BLaER1 (cell line): ENCODE measurements at regions not wholly inside any gene's neighbourhood (a gene's known extent, or its start where the extent isn't known, plus 50 kb on each side); places are given as distances from the start of the nearest gene placed in this dataset.
"Not testable (repeated sequence)": the region's sequence is repeated elsewhere in the genome, so short reads cannot be mapped to it uniquely, and the experiment has no call there.

Experiments
- H3K27ac ChIP-seq: shearing (Covaris generic); formaldehyde crosslinking; 2 replicates; pipeline ENCODE4 v1.8.1; 2022
- H3K27me3 ChIP-seq: shearing (Covaris generic); formaldehyde crosslinking; 2 replicates; pipeline ENCODE4 v1.8.1; 2022
- H3K36me3 ChIP-seq: shearing (Covaris generic); formaldehyde crosslinking; 2 replicates; pipeline ENCODE4 v1.8.1; 2022
- H3K4me1 ChIP-seq: shearing (Covaris generic); formaldehyde crosslinking; 2 replicates; pipeline ENCODE4 v1.8.1; 2022
- H3K4me2 ChIP-seq: shearing (Covaris generic); formaldehyde crosslinking; 2 replicates; pipeline ENCODE4 v1.8.1; 2022
- H3K4me3 ChIP-seq: shearing (Covaris generic); formaldehyde crosslinking; 2 replicates; pipeline ENCODE4 v1.8.1; 2022
- H3K9ac ChIP-seq: shearing (Covaris generic); formaldehyde crosslinking; 2 replicates; pipeline ENCODE4 v1.8.1; 2022
- H3K9me3 ChIP-seq: shearing (Covaris generic); formaldehyde crosslinking; 2 replicates; pipeline ENCODE4 v1.8.1; 2022
- H4K20me1 ChIP-seq: shearing (Covaris generic); formaldehyde crosslinking; 2 replicates; pipeline ENCODE4 v1.8.1; 2022
- Cebpa-rat ChIP-seq: shearing (Covaris generic); IDR thresholded peaks from 2 replicates; pipeline ENCODE4 v1.8.1; 2022

DNA sequence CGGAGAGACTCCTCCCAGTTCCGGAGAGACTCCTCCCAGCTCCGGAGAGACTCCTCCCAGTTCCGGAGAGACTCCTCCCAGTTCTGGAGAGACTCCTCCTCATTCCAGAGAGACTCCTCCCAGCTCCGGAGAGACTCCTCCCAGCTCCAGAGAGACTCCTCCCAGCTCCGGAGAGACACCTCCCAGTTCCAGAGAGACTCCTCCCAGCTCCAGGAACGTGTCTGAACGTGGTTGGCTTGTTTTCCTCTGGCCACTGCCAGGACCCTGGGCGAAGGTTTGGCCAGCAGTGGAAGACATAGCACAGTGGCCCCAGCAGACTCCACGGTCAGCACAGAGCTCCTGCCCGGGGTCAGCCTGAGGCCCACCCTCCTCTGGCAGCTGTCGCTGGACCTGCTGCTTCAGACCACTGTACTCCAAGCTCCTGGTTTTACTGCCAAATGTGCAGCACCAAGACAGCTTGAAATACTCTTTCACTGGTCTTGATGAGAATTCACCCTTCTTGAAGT lies 122.3 kb upstream of the AFDN start:
- no peak overlapping the region for H3K27ac ChIP-seq

GRCh38 chr6:167705211-167705750 lies 121.4 kb upstream of the AFDN start:
- H3K27me3 ChIP-seq, result peaks cover 34% of the 10 kb centered on the region
- H3K9me3 ChIP-seq, result no peaks in the 10 kb centered on the region
- no peaks in the 10 kb centered on the region for H3K36me3 ChIP-seq
- no peak overlapping the region for H3K9ac ChIP-seq
- H3K4me3 ChIP-seq, result no peak overlapping the region
- no peak for TF ChIP-seq Cebpa-rat
- peaks cover 75% of the 10 kb centered on the region for H3K4me1 ChIP-seq
- H4K20me1 ChIP-seq, result peaks cover 10% of the 10 kb centered on the region; the same call in 1 of the 2 replicates
- no peak overlapping the region for H3K27ac ChIP-seq
- peak overlapping the region; percentile 75 for H3K4me2 ChIP-seq

More for the DNA sequence above, 122.3 kb upstream of the AFDN start:
- peaks cover 34% of the 10 kb centered on the region for H3K27me3 ChIP-seq
- H3K4me2 ChIP-seq, result peak overlapping the region; percentile 75
- no peaks in the 10 kb centered on the region for H3K9me3 ChIP-seq
- no peak overlapping the region for H3K4me3 ChIP-seq
- no peak overlapping the region for H3K9ac ChIP-seq
- peaks cover 83% of the 10 kb centered on the region for H3K4me1 ChIP-seq
- H4K20me1 ChIP-seq, result peaks cover 10% of the 10 kb centered on the region; the same call in 1 of the 2 replicates
- H3K36me3 ChIP-seq, result no peaks in the 10 kb centered on the region
- TF ChIP-seq Cebpa-rat, result no peak

DNA sequence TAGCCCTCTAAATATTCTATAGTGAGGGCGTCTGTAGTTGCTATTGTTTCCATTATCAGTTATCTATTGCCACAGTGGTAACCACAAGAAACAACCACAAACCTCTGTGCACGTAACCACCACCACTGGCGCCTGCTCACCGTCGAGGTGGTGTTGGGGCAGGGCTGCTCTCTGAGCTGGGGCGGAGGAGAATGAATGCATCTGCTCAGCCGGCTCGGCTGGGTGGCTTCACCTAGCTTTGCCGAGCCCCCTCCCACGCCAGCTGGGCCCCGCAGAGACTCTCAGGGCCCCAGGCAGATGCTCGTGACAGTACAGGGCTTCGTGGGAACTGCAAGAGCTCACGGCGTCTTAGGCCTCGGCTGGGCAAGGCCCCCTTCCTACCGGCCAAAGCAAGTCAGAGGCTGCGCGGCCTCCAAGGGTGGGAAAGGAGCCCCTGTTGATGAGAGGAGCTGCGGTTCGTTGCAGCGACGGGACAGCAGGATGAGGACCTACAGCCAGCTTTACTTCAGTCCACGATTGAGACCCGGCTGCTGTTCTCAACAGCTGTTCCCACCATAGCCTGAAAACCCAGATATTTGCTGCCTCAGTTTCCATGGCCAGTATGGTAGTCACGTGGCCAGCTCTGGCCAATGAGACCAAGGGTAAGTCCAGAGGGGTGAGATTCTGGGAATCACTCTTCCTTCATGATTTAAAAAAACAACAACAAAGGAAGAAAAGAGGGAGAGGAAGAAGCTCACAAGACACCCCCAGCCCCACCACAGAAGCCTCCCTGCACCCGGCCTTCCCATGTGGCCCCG lies 120.2 kb upstream of the AFDN start:
- no peak for TF ChIP-seq Cebpa-rat
- no peaks in the 10 kb centered on the region for H3K36me3 ChIP-seq
- H4K20me1 ChIP-seq, result peaks cover 10% of the 10 kb centered on the region; the same call in 1 of the 2 replicates
- H3K4me2 ChIP-seq, result peak overlapping the region; percentile 75
- H3K27ac ChIP-seq, result no peak overlapping the region
- H3K9me3 ChIP-seq, result no peaks in the 10 kb centered on the region
- peaks cover 63% of the 10 kb centered on the region for H3K4me1 ChIP-seq
- H3K4me3 ChIP-seq, result no peak overlapping the region
- peaks cover 34% of the 10 kb centered on the region for H3K27me3 ChIP-seq
- H3K9ac ChIP-seq, result no peak overlapping the region

- Histone ChIP-seq H3K4me2 (no peak overlapping the region), H3K9me3 (no peaks in the 10 kb centered on the region), H3K36me3 (no peaks in the 10 kb centered on the region), H3K27ac (no peak overlapping the region), H3K4me1 (peaks cover 64% of the 10 kb centered on the region), H3K27me3 (peaks cover 34% of the 10 kb centered on the region), H4K20me1 (peaks cover 10% of the 10 kb centered on the region; the same call in 1 of the 2 replicates), H3K9ac (no peak overlapping the region), H3K4me3 (no peak overlapping the region)
- no peak for TF ChIP-seq Cebpa-rat
Observed at GRCh38 chr6:167707686-167708500, 118.8 kb upstream of the AFDN start.

DNA sequence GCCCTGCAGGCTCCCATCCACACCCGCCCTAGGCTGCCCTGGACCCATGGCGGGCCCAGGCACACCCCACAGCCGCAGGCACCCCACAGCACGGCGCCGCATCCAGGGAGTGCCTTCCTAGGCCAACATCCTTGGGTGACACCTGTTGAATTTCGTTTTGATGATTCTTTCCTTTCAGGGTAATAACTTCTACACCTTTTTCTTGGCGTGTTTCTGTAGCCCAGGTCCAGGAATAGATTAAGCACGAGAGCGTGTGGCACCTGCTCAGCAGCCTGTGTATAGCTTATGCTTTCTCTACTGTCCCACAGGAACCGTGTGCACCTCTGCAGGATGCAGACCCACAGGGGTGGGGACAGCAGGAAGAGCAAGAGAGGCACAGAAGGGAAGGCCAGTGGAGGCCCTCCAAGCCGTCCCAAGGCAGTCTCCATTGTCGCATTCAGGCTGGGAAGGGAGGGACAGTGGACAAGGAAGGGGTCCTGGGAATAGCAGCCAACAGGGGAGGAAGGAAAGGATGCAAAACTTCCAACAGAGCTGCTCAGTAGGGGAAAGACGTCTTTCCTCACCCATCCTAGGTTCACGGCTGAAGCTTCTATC lies 118.1 kb upstream of the AFDN start:
- H3K27ac ChIP-seq, result no peak overlapping the region
- H3K4me2 ChIP-seq, result peak overlapping the region; percentile 27; the same call in 1 of the 2 replicates
- no peak overlapping the region for H3K9ac ChIP-seq
- no peaks in the 10 kb centered on the region for H3K36me3 ChIP-seq
- no peaks in the 10 kb centered on the region for H3K9me3 ChIP-seq
- H3K4me3 ChIP-seq, result no peak overlapping the region
- peaks cover 67% of the 10 kb centered on the region for H3K4me1 ChIP-seq
- H4K20me1 ChIP-seq, result peaks cover 10% of the 10 kb centered on the region; the same call in 1 of the 2 replicates
- no peak for TF ChIP-seq Cebpa-rat
- H3K27me3 ChIP-seq, result peaks cover 34% of the 10 kb centered on the region

DNA sequence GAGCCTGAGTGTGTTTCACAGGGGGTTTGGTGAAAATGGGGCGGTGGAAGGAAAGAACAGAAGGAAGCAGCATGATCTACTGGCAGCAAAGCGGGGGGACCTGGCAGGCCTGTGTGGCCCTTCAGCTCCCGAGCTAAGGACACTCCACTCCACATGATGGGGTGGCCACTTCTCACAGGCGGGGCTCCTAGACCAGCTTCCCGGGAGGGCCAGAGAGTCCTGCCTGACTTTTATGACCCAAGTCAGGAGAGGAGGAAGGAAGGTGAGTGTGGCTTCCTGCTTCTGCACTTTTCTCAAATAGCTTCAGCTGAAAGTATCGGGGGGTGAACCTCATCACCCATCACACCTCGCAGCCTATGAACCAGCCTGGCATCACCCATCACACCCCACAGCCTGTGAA lies 117.5 kb upstream of the AFDN start:
- Histone ChIP-seq H3K4me3 (no peak overlapping the region), H3K9me3 (no peaks in the 10 kb centered on the region), H3K9ac (no peak overlapping the region), H3K27ac (no peak overlapping the region), H3K36me3 (no peaks in the 10 kb centered on the region), H4K20me1 (peaks cover 10% of the 10 kb centered on the region; the same call in 1 of the 2 replicates), H3K27me3 (peaks cover 33% of the 10 kb centered on the region), H3K4me1 (peaks cover 67% of the 10 kb centered on the region), H3K4me2 (0 out of 2 replicates have a peak overlapping the region, but pooled peaks have one; percentile 27)
- no peak for TF ChIP-seq Cebpa-rat

- H3K4me2 ChIP-seq, H3K4me3 ChIP-seq, H3K9ac ChIP-seq, H3K9me3 ChIP-seq, H3K36me3 ChIP-seq, H3K27ac ChIP-seq: not testable (repeated sequence)
- H3K4me1 ChIP-seq, result peaks cover 62% of the 10 kb centered on the region
- H3K27me3 ChIP-seq, result peaks cover 27% of the 10 kb centered on the region
- H4K20me1 ChIP-seq, result peaks cover 10% of the 10 kb centered on the region; the same call in 1 of the 2 replicates
Observed at GRCh38 chr6:167709776-167710336, 116.9 kb upstream of the AFDN start.

- H3K4me1 ChIP-seq, result peaks cover 56% of the 10 kb centered on the region
Observed at GRCh38 chr6:167710363-167710920, 116.3 kb upstream of the AFDN start.

DNA sequence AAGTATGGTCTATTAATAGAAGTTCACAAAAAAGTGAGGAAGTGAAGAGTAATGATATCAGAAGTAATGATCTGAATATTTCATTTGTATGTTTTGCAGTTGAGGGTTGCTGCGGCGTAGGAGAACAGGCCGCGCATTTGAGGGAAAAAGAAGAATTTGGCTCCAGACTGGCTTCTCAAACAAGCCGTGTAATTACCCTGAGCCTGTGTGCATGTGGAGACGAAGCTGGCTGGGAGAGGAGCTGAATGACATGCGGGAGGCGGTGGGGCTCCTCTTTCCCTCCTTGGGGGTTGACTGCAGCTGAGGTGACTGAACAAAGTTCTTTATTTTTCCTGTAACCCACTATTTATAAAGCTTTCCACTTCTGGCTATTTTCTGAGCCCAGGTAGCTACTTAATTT lies 115.5 kb upstream of the AFDN start:
- no peaks in the 10 kb centered on the region for H3K9me3 ChIP-seq
- H3K4me3 ChIP-seq, result no peak overlapping the region
- no peaks in the 10 kb centered on the region for H3K36me3 ChIP-seq
- H4K20me1 ChIP-seq, result peaks cover 9% of the 10 kb centered on the region; the same call in 1 of the 2 replicates
- no peak overlapping the region for H3K4me2 ChIP-seq
- H3K27ac ChIP-seq, result no peak overlapping the region
- H3K27me3 ChIP-seq, result peaks cover 19% of the 10 kb centered on the region
- no peak overlapping the region for H3K9ac ChIP-seq
- no peak for TF ChIP-seq Cebpa-rat
- peaks cover 53% of the 10 kb centered on the region for H3K4me1 ChIP-seq

More at GRCh38 chr6:167710363-167710920, 116.3 kb upstream of the AFDN start:
- Histone ChIP-seq H4K20me1 (peaks cover 10% of the 10 kb centered on the region; the same call in 1 of the 2 replicates), H3K27ac (no peak overlapping the region), H3K36me3 (no peaks in the 10 kb centered on the region), H3K9ac (no peak overlapping the region), H3K4me2 (no peak overlapping the region), H3K9me3 (no peaks in the 10 kb centered on the region), H3K4me3 (no peak overlapping the region), H3K27me3 (peaks cover 22% of the 10 kb centered on the region)
- no peak for TF ChIP-seq Cebpa-rat
